Stomach (tissue), 8 donors: ENCODE measurements at regions not wholly inside any gene's neighbourhood (a gene's known extent, or its start where the extent isn't known, plus 50 kb on each side); places are given as distances from the start of the nearest gene placed in this dataset.
A peak's percentile ranks its signal among the peaks of the same experiment; 100 is the strongest.

Source experiments
- DNase-seq, 2 donors: peaks; one replicate each; pipeline versions ENCODE4 v3.0.0 to v3.0.0-alpha.2; 2013 to 2019
- H3K27ac ChIP-seq, 5 donors: fragments of 200-600 bp in 4 of 5; sonication (generic) in 4 of 5; one replicate each; pipeline ENCODE4 v1.5.1; 2013 to 2019; ENCODE audit warnings: mild to moderate bottlenecking in 1 of 5, moderate library complexity in 1 of 5
- H3K27me3 ChIP-seq, 3 donors: fragments of 200-600 bp; sonication (generic); one replicate each; pipeline ENCODE4 v1.5.1; 2017 to 2019; ENCODE audit warnings: mixed run types in 1 of 3
- H3K36me3 ChIP-seq, 4 donors: fragments of 200-600 bp; sonication (generic); 1 replicate in 3 of 4; 2 replicates in 1 of 4; pipeline ENCODE4 v1.5.1; 2016 to 2019
- H3K4me1 ChIP-seq, 4 donors: fragments of 200-600 bp; sonication (generic); one replicate each; pipeline ENCODE4 v1.5.1; 2016 to 2019
- H3K4me3 ChIP-seq, 4 donors: fragments of 200-600 bp; sonication (generic) in 3 of 4; one replicate each; pipeline ENCODE4 v1.5.1; 2016 to 2019; ENCODE audit warnings: mild to moderate bottlenecking in 1 of 4
- H3K9me3 ChIP-seq, 4 donors: fragments of 200-600 bp; sonication (generic); one replicate each; pipeline ENCODE4 v1.5.1; 2016 to 2019
- EP300 ChIP-seq: sonication (generic); formaldehyde crosslinking; IDR thresholded peaks from one replicate; pipeline ENCODE4 v1.6.1; 2017; ENCODE audit warnings: antibody characterized with exemption
- POLR2A ChIP-seq, 4 donors: fragments of 450-650 bp; IDR thresholded peaks; one replicate each; pipeline ENCODE4 v1.6.1; 2016; ENCODE audit warnings: antibody characterized with exemption in 4 of 4, control low read depth in 2 of 4, mild to moderate bottlenecking in 1 of 4, moderate library complexity in 1 of 4
- POLR2AphosphoS5 ChIP-seq, 3 donors: sonication (generic); formaldehyde crosslinking; IDR thresholded peaks; one replicate each; pipeline ENCODE4 v1.6.1; 2016; ENCODE audit warnings: antibody characterized with exemption in 3 of 3
- WGBS, 5 donors: extraction: QIAGEN DNeasy Blood & Tissue Kit in 3 of 5; methylation state at CpG; one replicate each; pipeline versions ENCODE4 v1.1.5 to v1.1.7; 2013 to 2018; 5-methylcytosine and 5-hydroxymethylcytosine counted together
- intact Hi-C: fragments of 100-400 bp; cut with DNase I; formaldehyde crosslinking; loops from one replicate; pipeline ENCODE4 v1.15.1; 2023; ENCODE audit warnings: low total_unique reads
- TF ChIP-seq, protein P1 (sequence below), 7 experiments: fragments of 450-650 bp in 4 of 7; fragments of 200-600 bp in 3 of 7; sonication (generic) in 3 of 7; IDR thresholded peaks; one replicate each; pipeline ENCODE4 v1.5.1; 2016 to 2019; ENCODE audit warnings: antibody characterized with exemption in 7 of 7, control low read depth in 2 of 7, mild to moderate bottlenecking in 1 of 7
- donor health status: healthy with polysubstance abuse.
- donor health status: Bipolar disorder and iron deficiency.
- donor health status: healthy.

DNA sequence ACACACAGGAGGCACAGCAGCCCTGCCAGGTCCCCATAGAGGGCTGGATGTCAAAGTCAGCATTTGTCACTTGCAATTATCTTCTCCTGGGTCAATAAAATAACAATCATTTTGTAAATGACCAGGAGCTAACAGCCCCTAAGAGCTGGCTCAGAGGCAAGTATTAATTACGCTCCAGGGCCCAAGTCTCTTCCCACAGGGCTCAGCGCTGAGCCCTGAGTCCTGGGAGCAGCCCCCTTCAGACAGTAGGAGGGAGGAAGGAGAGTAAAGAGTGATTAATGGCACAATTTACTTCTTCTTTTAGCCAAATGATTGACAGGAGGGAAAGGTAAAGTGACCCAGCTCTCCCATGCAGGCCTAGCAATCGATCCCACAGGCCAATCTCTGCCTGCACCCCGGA is 99.0 kb upstream of the DRD2 start:
- H3K27me3 ChIP-seq, result no peaks in the 10 kb centered on the region
- H3K36me3 ChIP-seq, result no peaks in the 10 kb centered on the region
- H3K9me3 ChIP-seq, result no peaks in the 10 kb centered on the region
- 88 to 96% (median 92%) methylated on average over 4 of the region's 4 CpGs for WGBS, 5 donors
- TF ChIP-seq POLR2AphosphoS5 (IDR thresholded peaks at IDR 0.05), result no peak
- TF ChIP-seq, protein P1, sequence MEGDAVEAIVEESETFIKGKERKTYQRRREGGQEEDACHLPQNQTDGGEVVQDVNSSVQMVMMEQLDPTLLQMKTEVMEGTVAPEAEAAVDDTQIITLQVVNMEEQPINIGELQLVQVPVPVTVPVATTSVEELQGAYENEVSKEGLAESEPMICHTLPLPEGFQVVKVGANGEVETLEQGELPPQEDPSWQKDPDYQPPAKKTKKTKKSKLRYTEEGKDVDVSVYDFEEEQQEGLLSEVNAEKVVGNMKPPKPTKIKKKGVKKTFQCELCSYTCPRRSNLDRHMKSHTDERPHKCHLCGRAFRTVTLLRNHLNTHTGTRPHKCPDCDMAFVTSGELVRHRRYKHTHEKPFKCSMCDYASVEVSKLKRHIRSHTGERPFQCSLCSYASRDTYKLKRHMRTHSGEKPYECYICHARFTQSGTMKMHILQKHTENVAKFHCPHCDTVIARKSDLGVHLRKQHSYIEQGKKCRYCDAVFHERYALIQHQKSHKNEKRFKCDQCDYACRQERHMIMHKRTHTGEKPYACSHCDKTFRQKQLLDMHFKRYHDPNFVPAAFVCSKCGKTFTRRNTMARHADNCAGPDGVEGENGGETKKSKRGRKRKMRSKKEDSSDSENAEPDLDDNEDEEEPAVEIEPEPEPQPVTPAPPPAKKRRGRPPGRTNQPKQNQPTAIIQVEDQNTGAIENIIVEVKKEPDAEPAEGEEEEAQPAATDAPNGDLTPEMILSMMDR (IDR thresholded peaks at IDR 0.05), result no peak
- no peak for TF ChIP-seq POLR2A (IDR thresholded peaks at IDR 0.05)
- no peak for TF ChIP-seq EP300
- H3K27ac ChIP-seq, result no peak overlapping the region
- no peaks in the 10 kb centered on the region for H3K4me1 ChIP-seq
- H3K4me3 ChIP-seq, result no peak overlapping the region
- intact Hi-C loops, result no loop called here
- DNase-seq, result peak in 1 of 2 donors; percentile 31

DNA sequence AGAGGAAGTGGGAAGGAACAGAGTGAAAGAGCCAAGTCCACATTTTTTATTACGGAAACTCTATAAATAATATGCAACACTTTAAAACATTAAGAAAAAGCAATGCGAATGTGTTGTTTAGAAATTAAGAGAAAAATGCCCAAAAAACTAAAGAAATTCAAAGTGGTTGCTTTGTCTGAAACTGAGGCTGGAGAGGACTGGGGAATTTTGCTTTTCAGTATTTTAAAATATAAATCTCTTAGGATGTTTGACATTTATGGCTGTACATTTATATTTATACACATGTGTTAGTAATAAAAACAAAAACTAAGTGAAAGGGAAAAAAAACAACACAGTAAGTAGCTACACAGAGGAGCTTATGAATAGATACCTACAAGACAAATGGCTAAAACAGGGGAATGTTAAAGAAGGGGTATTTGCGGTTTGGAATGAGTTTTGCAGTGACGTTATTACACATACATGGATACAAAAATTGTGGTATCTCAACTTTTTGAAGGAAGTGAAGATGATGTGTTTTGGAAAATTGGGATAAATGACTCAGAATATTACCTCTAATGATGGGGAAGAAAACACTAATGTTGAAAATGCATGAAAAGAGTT is 97.0 kb upstream of the DRD2 start:
- Histone ChIP-seq H3K36me3 (no peaks in the 10 kb centered on the region), H3K4me3 (no peak overlapping the region), H3K4me1 (no peaks in the 10 kb centered on the region), H3K9me3 (no peaks in the 10 kb centered on the region), H3K27me3 (no peaks in the 10 kb centered on the region), H3K27ac (no peak overlapping the region)
- DNase-seq, result no peak
- 69 to 91% (median 84%) methylated on average over 4 of the region's 4 CpGs for WGBS, 5 donors
- TF ChIP-seq EP300, result no peak
- intact Hi-C loops, result no loop called here

DNA sequence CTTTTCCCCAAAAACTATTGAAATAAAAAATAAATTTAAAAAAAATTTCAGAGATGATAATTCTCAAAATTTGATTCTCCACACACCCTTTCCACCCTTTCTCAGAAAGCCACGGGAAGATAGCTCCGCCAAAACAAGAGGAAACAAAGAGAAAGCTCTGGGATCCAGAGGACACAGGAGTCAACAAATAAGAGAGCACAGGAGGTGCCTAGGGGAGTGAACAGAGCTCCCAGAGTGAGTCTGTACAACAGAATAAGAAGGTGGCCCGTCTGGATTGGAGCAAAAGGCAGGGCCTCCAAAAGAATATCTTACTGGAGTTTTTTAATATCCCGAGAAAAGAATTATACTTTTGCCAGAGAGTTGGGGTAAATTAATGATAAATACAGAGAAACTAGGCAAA is 96.3 kb upstream of the DRD2 start:
- Histone ChIP-seq H3K27ac (no peak overlapping the region), H3K4me1 (no peaks in the 10 kb centered on the region), H3K9me3 (no peaks in the 10 kb centered on the region), H3K4me3 (no peak overlapping the region), H3K36me3 (no peaks in the 10 kb centered on the region), H3K27me3 (peaks cover 0 to 6% (median 0%) of the 10 kb centered on the region in 3 donors)
- intact Hi-C loops, result no loop called here
- WGBS, 5 donors, result 64 to 80% (median 70%) methylated on average over 4 of the region's 4 CpGs
- TF ChIP-seq EP300 (no peak), POLR2AphosphoS5 (IDR thresholded peaks at IDR 0.05) (no peak), POLR2A (IDR thresholded peaks at IDR 0.05) (no peak)
- TF ChIP-seq, protein P1 (IDR thresholded peaks at IDR 0.05), result no peak
- DNase-seq, result no peak

DNA sequence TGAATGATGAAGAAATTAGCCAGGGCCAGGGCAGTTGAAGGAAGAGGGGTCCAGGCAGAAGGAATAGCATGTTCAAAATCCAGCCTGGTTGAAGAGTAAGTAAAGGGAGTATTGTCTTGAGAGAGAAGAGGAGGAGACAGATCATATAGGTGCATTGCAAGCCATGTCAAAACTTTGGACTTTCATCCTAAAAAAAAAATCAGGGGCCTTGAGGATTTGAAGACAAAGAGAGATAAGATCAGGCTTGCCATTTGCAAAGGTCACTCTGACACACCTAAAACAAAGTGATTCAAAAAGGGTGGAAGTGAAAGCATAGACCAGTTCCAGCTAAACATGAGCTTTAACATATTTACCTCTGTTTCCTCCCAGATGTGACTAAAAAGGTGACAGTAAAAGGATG is 95.7 kb upstream of the DRD2 start:
- Histone ChIP-seq H3K9me3 (no peaks in the 10 kb centered on the region), H3K27me3 (peaks cover 0 to 13% (median 0%) of the 10 kb centered on the region in 3 donors), H3K27ac (no peak overlapping the region), H3K4me1 (no peaks in the 10 kb centered on the region), H3K4me3 (no peak overlapping the region), H3K36me3 (no peaks in the 10 kb centered on the region)
- DNase-seq, result no peak
- intact Hi-C loops, result no loop called here
- TF ChIP-seq POLR2A (IDR thresholded peaks at IDR 0.05) (no peak), EP300 (no peak), POLR2AphosphoS5 (IDR thresholded peaks at IDR 0.05) (no peak)
- TF ChIP-seq, protein P1 (IDR thresholded peaks at IDR 0.05), result no peak

DNA sequence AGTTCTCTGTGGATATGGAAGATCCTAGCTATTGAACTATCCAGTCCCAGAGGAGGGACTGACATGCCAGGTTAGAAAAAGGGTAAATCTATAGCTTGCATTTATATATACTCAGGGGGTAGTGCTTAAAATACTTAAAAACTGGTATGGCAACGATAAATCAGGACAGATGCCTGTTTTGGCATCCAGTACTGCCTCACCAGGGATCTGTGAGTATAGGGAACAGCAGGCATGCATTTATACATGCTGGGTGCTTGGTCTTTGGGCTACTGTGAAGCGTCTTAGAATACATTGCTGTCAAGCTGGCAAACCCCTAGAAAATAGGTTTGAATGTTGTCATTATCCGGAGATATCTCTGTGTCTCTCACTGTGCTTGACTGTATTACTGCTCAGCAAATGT is 94.2 kb upstream of the DRD2 start:
- H3K9me3 ChIP-seq, result no peaks in the 10 kb centered on the region
- no peak overlapping the region for H3K27ac ChIP-seq
- H3K36me3 ChIP-seq, result no peaks in the 10 kb centered on the region
- intact Hi-C loops, result no loop called here
- TF ChIP-seq POLR2AphosphoS5 (IDR thresholded peaks at IDR 0.05) (no peak), EP300 (no peak), POLR2A (IDR thresholded peaks at IDR 0.05) (no peak)
- TF ChIP-seq, protein P1 (IDR thresholded peaks at IDR 0.05), result no peak
- no peak for DNase-seq
- H3K4me1 ChIP-seq, result no peaks in the 10 kb centered on the region
- no peak overlapping the region for H3K4me3 ChIP-seq
- H3K27me3 ChIP-seq, result peaks cover 0 to 14% (median 0%) of the 10 kb centered on the region in 3 donors
- 75 to 99% (median 92%) methylated on average over 3 of the region's 3 CpGs for WGBS, 5 donors
